Cardiac fibroblast (primary cell): ENCODE measurements at regions not wholly inside any gene's neighbourhood (a gene's known extent, or its start where the extent isn't known, plus 50 kb on each side); places are given as distances from the start of the nearest gene placed in this dataset.
"Not testable (repeated sequence)": the region's sequence is repeated elsewhere in the genome, so short reads cannot be mapped to it uniquely, and the experiment has no call there.

Experiments used
- DNase-seq, 2 donors: peaks; one replicate each; pipeline versions ENCODE4 v3.0.0 to v3.0.0-alpha.2; 2010; ENCODE audit warnings: low read depth in 2 of 2
- H3K4me3 ChIP-seq, 2 donors: replicated peaks in 1 of 2; 1 replicate in 1 of 2; 2 replicates in 1 of 2; pipeline ENCODE4 v1.5.1; 2011; ENCODE audit warnings: low read depth in 2 of 2, low read length in 2 of 2, mild to moderate bottlenecking in 2 of 2, moderate library complexity in 1 of 2
- TF ChIP-seq, protein P1 (sequence below): IDR thresholded peaks from one replicate; pipeline ENCODE4 v1.5.1; 2011; ENCODE audit warnings: low read depth, mild to moderate bottlenecking, low read length, inconsistent platforms

DNA sequence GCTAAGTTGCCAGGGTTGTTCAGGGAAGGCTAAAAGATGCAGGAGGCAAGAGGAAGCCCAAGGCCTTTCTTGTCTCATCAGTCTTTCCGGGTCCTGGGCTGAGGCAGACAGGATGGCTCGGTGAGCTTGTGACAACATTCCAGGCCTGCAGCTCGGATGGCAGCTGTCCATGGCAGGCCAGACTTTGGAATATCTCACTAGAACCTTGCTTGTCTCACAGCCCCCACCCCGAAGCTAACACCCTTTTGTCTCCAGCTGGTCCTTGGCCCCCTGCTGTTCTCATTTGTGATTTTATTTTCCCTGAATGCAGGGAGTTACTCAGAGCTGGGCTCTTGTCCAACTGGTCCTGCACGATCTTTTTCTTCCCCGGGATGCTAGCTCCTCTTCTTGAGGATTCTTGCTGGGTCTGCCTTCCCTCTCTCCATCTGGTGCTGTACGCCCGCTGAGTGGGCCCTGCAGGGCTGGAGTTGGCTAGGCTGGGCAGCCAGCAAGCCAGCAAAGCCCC lies 477.2 kb upstream of the CAMK1G start:
- TF ChIP-seq, protein P1, sequence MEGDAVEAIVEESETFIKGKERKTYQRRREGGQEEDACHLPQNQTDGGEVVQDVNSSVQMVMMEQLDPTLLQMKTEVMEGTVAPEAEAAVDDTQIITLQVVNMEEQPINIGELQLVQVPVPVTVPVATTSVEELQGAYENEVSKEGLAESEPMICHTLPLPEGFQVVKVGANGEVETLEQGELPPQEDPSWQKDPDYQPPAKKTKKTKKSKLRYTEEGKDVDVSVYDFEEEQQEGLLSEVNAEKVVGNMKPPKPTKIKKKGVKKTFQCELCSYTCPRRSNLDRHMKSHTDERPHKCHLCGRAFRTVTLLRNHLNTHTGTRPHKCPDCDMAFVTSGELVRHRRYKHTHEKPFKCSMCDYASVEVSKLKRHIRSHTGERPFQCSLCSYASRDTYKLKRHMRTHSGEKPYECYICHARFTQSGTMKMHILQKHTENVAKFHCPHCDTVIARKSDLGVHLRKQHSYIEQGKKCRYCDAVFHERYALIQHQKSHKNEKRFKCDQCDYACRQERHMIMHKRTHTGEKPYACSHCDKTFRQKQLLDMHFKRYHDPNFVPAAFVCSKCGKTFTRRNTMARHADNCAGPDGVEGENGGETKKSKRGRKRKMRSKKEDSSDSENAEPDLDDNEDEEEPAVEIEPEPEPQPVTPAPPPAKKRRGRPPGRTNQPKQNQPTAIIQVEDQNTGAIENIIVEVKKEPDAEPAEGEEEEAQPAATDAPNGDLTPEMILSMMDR, result no peak
- H3K4me3 ChIP-seq, result no peak overlapping the region
- peak; percentile 2 to 14 for DNase-seq

DNA sequence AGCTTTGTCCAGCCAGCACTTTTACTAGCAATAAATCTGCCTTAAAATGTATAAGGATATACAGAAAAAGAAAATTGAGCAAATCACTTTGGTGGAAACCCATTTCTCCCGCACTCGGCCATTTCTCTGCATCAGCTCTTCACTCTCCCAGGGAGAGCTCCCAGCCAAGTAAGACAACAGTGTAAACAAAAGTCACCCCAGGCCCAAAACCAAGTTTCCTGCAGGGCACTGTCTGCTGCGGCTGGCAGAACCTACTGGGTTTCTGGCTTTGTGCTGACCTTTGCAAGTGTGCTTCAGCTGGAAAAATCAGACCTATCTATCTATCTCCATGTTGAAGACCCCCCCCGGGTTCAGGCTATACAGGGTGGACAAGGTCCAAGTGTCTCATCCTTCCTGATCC lies 476.7 kb upstream of the CAMK1G start:
- TF ChIP-seq, protein P1, result no peak
- H3K4me3 ChIP-seq, result no peak overlapping the region
- no peak for DNase-seq

DNA sequence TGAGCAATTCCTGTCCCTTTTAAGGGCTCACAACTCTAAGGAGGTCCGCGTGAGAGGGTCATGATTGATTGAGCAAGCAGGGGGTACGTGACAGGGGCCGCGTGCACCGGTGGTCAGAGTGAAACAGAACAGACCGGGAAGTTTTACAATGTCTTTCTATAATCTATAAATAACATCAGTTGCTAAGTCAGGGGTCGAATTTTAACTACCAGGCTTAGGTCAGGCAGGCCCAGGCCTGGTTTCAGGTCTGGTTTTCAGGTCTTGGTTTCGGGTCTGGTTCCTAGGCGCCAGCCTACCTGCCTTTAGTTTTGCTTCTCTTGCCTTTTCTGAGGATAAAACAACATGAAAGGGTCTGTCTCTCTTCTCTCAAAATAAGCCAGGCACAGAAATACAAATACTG lies 476.0 kb upstream of the CAMK1G start:
- H3K4me3 ChIP-seq, result no peak overlapping the region
- TF ChIP-seq, protein P1, result no peak
- no peak for DNase-seq

DNA sequence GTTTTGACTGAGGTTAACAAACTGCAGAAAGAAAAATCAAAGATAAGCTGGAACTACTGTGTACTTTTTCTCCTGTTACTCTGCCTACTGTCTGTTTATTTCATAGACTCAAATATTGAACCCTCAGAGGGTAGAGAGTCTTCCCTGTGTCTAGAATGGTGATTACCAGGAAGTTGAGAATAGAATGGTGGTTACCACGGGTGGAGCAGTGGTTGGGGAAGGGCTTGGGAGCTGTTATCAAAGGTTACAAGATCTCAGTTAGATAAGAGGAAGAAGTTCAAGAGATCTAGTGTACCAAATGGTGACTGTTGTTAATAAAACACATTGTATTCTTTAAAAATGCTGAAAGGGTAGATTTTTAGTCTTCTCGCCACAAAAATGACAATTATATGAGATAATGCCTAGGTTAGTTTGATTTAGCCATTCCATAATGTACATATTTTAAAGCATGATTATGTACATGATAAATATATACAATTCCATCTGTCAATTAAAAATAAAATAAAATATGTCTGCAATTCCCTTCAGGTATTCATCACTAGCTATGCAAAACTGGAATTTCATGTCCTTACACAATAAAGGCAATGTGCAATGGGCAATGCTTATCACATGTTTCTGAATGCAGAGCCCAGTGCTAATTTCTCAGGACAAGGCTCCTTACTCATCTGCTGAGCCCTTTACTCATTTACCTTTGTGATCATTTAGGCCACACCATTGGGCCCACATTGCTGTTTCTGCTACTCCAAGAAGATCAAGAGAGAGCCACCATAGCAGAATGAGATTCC lies 474.3 kb upstream of the CAMK1G start:
- H3K4me3 ChIP-seq, result no peak overlapping the region
- no peak for DNase-seq
- TF ChIP-seq, protein P1, result no peak

DNA sequence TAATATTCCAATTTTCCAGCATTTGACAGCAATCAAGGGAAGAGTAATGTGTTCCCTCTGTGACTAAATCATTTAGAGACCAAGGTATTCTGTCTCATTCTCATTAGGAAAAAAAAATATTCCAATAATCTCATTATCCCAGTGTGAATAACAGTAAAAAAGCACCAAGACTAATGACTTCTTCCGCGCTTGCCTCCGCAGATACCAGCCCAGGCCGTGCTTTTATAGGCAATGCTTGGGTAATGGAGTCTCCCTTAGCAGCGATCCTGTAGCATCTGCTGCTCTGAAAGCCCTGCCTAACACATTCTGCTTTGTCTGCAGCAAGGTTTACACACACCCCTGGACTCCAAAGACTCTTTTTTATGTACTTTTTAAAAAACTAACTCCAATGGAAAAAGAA lies 470.0 kb upstream of the CAMK1G start:
- H3K4me3 ChIP-seq, result no peak overlapping the region
- no peak for DNase-seq
- TF ChIP-seq, protein P1, result no peak

DNA sequence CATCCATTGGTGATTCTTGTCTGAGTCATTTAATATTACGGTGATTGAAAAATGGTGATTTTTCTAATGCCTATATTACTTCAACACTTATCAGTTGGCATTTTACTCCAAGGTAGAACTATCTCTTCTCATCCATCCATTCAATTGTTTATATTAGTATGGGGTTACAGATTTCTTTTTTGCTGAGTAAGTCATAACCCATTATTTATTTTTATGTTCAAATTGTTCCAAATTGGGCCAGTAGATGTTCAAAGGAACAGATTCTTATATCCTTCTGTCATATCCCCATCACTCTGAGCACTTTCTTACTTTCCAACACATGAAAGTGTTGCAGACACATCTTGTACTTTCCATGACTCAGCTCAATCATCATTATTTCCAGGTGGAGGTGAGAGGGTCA lies 466.8 kb upstream of the CAMK1G start:
- no peak for DNase-seq
- TF ChIP-seq, protein P1, result no peak
- H3K4me3 ChIP-seq, result no peak overlapping the region

DNA sequence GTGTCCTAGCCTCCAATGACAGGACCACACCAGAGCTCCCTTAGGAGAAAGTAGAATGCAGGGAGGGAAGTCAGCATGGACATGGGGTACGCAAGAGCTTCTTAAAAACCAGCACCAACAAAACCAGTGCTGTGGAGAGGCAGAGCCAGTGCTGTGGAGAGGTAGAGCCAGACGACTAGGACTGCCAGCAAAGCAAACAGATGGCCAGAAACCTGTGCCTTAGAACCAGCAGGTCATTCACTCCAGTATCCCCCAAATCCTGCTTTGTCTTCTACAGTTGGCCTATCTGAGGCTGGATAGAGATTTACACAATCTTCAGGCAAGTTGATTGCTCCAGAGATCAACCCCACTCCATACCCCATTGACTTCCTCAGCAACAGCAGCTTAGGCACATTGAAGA lies 459.9 kb upstream of the CAMK1G start:
- H3K4me3 ChIP-seq, result no peak overlapping the region
- DNase-seq, result no peak
- TF ChIP-seq, protein P1, result no peak

DNA sequence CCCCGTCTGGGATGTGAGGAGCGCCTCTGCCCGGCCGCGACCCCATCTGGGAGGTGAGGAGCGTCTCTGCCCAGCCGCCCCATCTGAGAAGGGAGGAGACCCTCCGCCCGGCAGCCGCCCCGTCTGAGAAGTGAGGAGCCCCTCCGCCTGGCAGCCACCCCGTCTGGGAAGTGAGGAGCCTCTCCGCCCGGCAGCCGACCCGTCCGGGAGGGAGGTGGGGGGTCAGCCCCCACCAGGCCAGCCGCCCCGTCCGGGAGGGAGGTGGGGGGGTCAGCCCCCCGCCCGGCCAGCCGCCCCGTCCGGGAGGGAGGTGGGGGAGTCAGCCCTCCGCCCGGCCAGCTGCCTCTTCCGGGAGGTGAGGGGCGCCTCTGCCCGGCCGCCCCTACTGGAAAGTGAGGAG lies 454.4 kb upstream of the CAMK1G start:
- not testable (repeated sequence) for H3K4me3 ChIP-seq, DNase-seq
